Activated naive CD4-positive, alpha-beta T cell treated with anti-CD3 and anti-CD28 coated beads, Interleukin-2, amount 50 U/mL, for 24 hours (primary cell): ENCODE measurements at regions not wholly inside any gene's neighbourhood (a gene's known extent, or its start where the extent isn't known, plus 50 kb on each side); places are given as distances from the start of the nearest gene placed in this dataset.

Source experiments
- H3K27ac Mint-ChIP-seq: one replicate; pipeline ENCODE4 v1.8.0; 2021; ENCODE audit warnings: mild to moderate bottlenecking, mixed read lengths
- H3K27me3 Mint-ChIP-seq: one replicate; pipeline ENCODE4 v1.8.0; 2021; ENCODE audit warnings: mixed read lengths
- H3K36me3 Mint-ChIP-seq: one replicate; pipeline ENCODE4 v1.8.0; 2021; ENCODE audit warnings: mixed read lengths
- H3K4me1 Mint-ChIP-seq: one replicate; pipeline ENCODE4 v1.8.0; 2021; ENCODE audit warnings: mixed read lengths
- H3K4me3 Mint-ChIP-seq: one replicate; pipeline ENCODE4 v1.8.0; 2021; ENCODE audit warnings: mild to moderate bottlenecking, mixed read lengths
- H3K9me3 Mint-ChIP-seq: one replicate; pipeline ENCODE4 v1.8.0; 2021; ENCODE audit warnings: mixed read lengths

- no peak overlapping the region for H3K27ac Mint-ChIP-seq
Observed at GRCh38 chr3:30984855-30985749, 90.6 kb upstream of the GADL1 start.

GRCh38 chr3:30986551-30986950 is 92.1 kb upstream of the GADL1 start:
- H3K4me1 Mint-ChIP-seq = peaks cover 11% of the 10 kb centered on the region
- H3K36me3 Mint-ChIP-seq = no peaks in the 10 kb centered on the region
- H3K27ac Mint-ChIP-seq = no peak overlapping the region
- H3K27me3 Mint-ChIP-seq = peaks cover 4% of the 10 kb centered on the region
- no peak overlapping the region for H3K4me3 Mint-ChIP-seq
- H3K9me3 Mint-ChIP-seq = no peaks in the 10 kb centered on the region

More at GRCh38 chr3:30984855-30985749, 90.6 kb upstream of the GADL1 start:
- Mint-ChIP-seq H3K4me3 (no peak overlapping the region), H3K27me3 (peaks cover 2% of the 10 kb centered on the region), H3K4me1 (peaks cover 11% of the 10 kb centered on the region), H3K9me3 (no peaks in the 10 kb centered on the region), H3K36me3 (no peaks in the 10 kb centered on the region)

- H3K27ac Mint-ChIP-seq = no peak overlapping the region
- no peaks in the 10 kb centered on the region for H3K36me3 Mint-ChIP-seq
- H3K4me1 Mint-ChIP-seq = peaks cover 11% of the 10 kb centered on the region
- H3K4me3 Mint-ChIP-seq = no peak overlapping the region
- H3K27me3 Mint-ChIP-seq = peaks cover 4% of the 10 kb centered on the region
- H3K9me3 Mint-ChIP-seq = peaks cover 4% of the 10 kb centered on the region
Observed at GRCh38 chr3:30988769-30989168, 94.3 kb upstream of the GADL1 start.

GRCh38 chr3:30989276-30990030 is 95.0 kb upstream of the GADL1 start:
- H3K4me3 Mint-ChIP-seq = no peak overlapping the region
- peaks cover 11% of the 10 kb centered on the region for H3K4me1 Mint-ChIP-seq
- H3K27me3 Mint-ChIP-seq = peaks cover 4% of the 10 kb centered on the region
- H3K27ac Mint-ChIP-seq = no peak overlapping the region
- peaks cover 5% of the 10 kb centered on the region for H3K9me3 Mint-ChIP-seq
- H3K36me3 Mint-ChIP-seq = no peaks in the 10 kb centered on the region

DNA sequence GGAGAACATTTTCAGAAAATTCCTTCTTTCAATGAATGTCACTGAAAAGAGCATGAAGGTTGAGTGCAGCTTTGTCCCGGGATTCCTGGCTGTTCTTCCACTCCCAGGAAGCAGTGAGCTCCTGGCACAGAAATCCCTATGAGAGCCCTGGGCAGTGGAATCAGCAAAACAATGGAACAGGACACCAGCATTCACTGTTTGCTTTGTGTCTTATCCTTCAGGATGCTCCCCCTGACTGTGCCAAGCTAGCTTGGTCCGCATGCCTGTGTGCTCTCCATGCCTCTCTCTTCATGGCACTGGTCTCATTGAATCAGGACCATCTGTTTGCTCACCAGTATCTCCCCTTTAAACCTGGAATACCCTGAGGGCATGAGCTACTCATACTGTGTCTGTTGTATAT is 102.0 kb upstream of the GADL1 start:
- no peaks in the 10 kb centered on the region for H3K4me1 Mint-ChIP-seq

DNA sequence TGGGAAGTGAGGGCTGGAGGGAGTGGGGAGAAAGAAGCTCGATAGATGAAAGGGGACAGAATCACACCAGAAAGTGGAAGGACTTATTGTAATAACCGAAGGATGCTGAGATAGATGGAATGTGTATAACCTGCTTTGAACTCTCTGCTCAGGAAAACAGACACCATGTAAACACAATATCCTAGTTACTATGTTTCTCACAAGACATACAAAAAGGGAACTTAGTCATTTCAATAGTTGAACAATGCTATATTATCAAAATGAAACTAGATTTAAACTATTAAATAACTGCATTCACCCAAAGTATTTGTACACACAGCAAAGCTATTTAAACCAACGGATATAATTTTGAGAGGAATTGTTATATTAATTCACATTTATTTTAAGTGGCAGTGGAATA is 108.3 kb upstream of the GADL1 start:
- H3K4me1 Mint-ChIP-seq = no peaks in the 10 kb centered on the region
- no peak overlapping the region for H3K27ac Mint-ChIP-seq
- no peak overlapping the region for H3K4me3 Mint-ChIP-seq
- H3K27me3 Mint-ChIP-seq = no peaks in the 10 kb centered on the region
- H3K36me3 Mint-ChIP-seq = no peaks in the 10 kb centered on the region
- no peaks in the 10 kb centered on the region for H3K9me3 Mint-ChIP-seq

More for the DNA sequence above, 102.0 kb upstream of the GADL1 start:
- Mint-ChIP-seq H3K27ac (no peak overlapping the region), H3K9me3 (peaks cover 5% of the 10 kb centered on the region), H3K4me3 (no peak overlapping the region), H3K36me3 (no peaks in the 10 kb centered on the region), H3K27me3 (no peaks in the 10 kb centered on the region)

DNA sequence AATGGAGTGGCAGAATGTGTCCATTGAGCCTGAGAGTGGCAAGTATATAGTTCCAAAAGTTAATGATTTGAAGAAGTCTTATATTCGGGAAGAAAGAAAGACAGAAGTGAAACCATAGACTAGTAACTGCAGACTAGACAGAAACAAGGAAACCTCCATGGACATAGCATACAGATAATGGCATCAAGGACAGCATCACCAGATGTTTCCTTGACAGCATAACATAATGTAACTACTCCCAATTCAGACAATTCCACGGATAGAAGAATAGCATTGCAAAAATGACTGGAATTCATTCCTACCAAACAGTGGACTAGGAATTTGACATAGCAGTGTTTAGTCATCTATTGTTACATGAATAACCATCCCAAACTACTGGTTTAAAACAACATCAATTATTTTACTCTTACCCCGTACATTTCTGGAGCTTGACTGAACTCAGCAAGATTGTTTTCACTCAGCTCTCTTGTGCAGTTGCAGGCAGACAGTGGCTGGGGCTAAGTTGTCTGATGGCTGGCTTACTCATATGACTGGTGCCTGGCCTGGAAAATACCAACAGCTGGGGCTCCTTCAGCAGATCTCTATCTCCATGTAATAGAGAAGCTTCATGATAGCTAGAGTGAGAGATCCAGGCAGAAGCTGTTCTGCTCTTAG is 109.7 kb upstream of the GADL1 start:
- peaks cover 4% of the 10 kb centered on the region for H3K4me1 Mint-ChIP-seq
- no peaks in the 10 kb centered on the region for H3K9me3 Mint-ChIP-seq
- no peaks in the 10 kb centered on the region for H3K27me3 Mint-ChIP-seq
- no peak overlapping the region for H3K4me3 Mint-ChIP-seq
- H3K36me3 Mint-ChIP-seq = peaks cover 2% of the 10 kb centered on the region
- H3K27ac Mint-ChIP-seq = no peak overlapping the region

- peaks cover 4% of the 10 kb centered on the region for H3K4me1 Mint-ChIP-seq
Observed at GRCh38 chr3:31008994-31009393, 114.5 kb upstream of the GADL1 start.

GRCh38 chr3:31009881-31010280 is 115.4 kb upstream of the GADL1 start:
- no peaks in the 10 kb centered on the region for H3K27me3 Mint-ChIP-seq
- peaks cover 4% of the 10 kb centered on the region for H3K4me1 Mint-ChIP-seq
- H3K36me3 Mint-ChIP-seq = peaks cover 2% of the 10 kb centered on the region
- H3K27ac Mint-ChIP-seq = no peak overlapping the region
- H3K4me3 Mint-ChIP-seq = no peak overlapping the region
- H3K9me3 Mint-ChIP-seq = no peaks in the 10 kb centered on the region

More at GRCh38 chr3:31008994-31009393, 114.5 kb upstream of the GADL1 start:
- Mint-ChIP-seq H3K27ac (no peak overlapping the region), H3K9me3 (no peaks in the 10 kb centered on the region), H3K27me3 (no peaks in the 10 kb centered on the region), H3K4me3 (no peak overlapping the region), H3K36me3 (peaks cover 2% of the 10 kb centered on the region)

GRCh38 chr3:31010491-31010890 is 116.0 kb upstream of the GADL1 start:
- no peak overlapping the region for H3K27ac Mint-ChIP-seq
- H3K4me3 Mint-ChIP-seq = no peak overlapping the region
- peaks cover 4% of the 10 kb centered on the region for H3K4me1 Mint-ChIP-seq
- no peaks in the 10 kb centered on the region for H3K9me3 Mint-ChIP-seq
- H3K27me3 Mint-ChIP-seq = no peaks in the 10 kb centered on the region
- H3K36me3 Mint-ChIP-seq = peaks cover 2% of the 10 kb centered on the region

GRCh38 chr3:31011380-31011779 is 116.9 kb upstream of the GADL1 start:
- H3K9me3 Mint-ChIP-seq = no peaks in the 10 kb centered on the region
- no peak overlapping the region for H3K4me3 Mint-ChIP-seq

DNA sequence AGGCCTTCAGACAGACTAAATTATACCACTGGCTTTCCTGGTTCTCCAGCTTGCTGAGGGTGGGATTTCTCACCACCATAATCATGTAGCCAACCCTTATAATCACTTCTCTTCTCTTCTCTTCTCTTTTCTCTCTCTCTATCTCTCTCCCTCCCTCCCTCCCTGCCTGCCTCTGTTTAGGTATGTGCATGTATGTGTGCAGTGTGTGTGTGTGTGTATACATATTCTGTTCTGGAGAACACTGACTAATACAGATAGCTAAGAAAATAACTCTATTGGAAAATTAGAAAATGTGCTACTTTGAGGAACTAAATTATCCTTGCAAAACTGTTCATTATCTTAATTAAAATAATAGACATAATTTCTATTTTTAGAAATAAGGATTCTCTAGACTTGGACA is 118.6 kb upstream of the GADL1 start:
- Mint-ChIP-seq H3K27ac (no peak overlapping the region), H3K9me3 (no peaks in the 10 kb centered on the region), H3K4me1 (peaks cover 4% of the 10 kb centered on the region), H3K36me3 (peaks cover 2% of the 10 kb centered on the region), H3K27me3 (no peaks in the 10 kb centered on the region), H3K4me3 (no peak overlapping the region)

More at GRCh38 chr3:31011380-31011779, 116.9 kb upstream of the GADL1 start:
- H3K27ac Mint-ChIP-seq = no peak overlapping the region
- H3K27me3 Mint-ChIP-seq = no peaks in the 10 kb centered on the region
- H3K4me1 Mint-ChIP-seq = peaks cover 4% of the 10 kb centered on the region
- H3K36me3 Mint-ChIP-seq = peaks cover 2% of the 10 kb centered on the region

- peaks cover 3% of the 10 kb centered on the region for H3K4me1 Mint-ChIP-seq
- H3K27ac Mint-ChIP-seq = no peak overlapping the region
- no peaks in the 10 kb centered on the region for H3K9me3 Mint-ChIP-seq
- H3K27me3 Mint-ChIP-seq = no peaks in the 10 kb centered on the region
- H3K4me3 Mint-ChIP-seq = no peak overlapping the region
- peaks cover 2% of the 10 kb centered on the region for H3K36me3 Mint-ChIP-seq
Observed at GRCh38 chr3:31013843-31014242, 119.4 kb upstream of the GADL1 start.

DNA sequence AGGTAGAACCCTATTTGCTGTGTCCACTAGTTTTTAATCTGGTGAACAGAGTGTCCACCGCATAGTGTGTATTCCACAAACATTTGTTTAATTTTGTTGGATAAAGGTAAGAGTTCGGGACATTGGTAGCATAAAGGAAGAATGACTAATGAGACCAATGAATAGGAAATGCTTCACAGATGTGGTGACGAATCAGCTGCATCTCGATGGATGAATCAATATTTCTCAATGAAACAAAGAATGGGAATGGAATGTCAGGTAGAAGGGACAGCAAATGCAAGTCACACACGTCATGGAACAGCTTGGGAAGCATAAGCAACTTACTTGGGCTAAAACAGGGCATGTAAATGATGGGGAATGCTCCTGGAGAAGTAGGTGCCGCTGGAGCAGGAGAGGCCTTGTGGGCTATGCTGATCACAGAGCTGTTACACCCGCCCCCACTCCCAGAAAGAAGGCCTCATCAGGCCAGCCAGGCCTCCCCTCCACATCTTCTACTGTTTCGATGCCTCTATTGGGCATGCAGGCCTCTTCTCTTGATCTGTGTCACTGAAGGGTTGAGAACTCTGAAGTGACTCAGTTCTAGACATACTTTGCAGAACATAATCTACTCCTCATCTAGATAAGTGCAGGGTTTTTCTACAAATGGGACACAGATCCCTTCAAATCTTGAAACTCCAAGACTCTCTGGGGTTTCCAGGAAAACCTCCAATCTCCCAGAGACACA is 120.0 kb upstream of the GADL1 start:
- Mint-ChIP-seq H3K9me3 (no peaks in the 10 kb centered on the region), H3K4me1 (no peaks in the 10 kb centered on the region), H3K27me3 (no peaks in the 10 kb centered on the region), H3K36me3 (no peaks in the 10 kb centered on the region), H3K27ac (no peak overlapping the region), H3K4me3 (no peak overlapping the region)

- no peaks in the 10 kb centered on the region for H3K4me1 Mint-ChIP-seq
- H3K36me3 Mint-ChIP-seq = no peaks in the 10 kb centered on the region
- H3K27ac Mint-ChIP-seq = no peak overlapping the region
- H3K4me3 Mint-ChIP-seq = no peak overlapping the region
- H3K9me3 Mint-ChIP-seq = no peaks in the 10 kb centered on the region
- H3K27me3 Mint-ChIP-seq = no peaks in the 10 kb centered on the region
Observed at GRCh38 chr3:31016196-31016595, 121.7 kb upstream of the GADL1 start.
